ENCODE measurements at regions not wholly inside any gene's neighbourhood (a gene's known extent, or its start where the extent isn't known, plus 50 kb on each side); places are given as distances from the start of the nearest gene placed in this dataset.

GRCh38 chrX:114134465-114134864 is 449.4 kb upstream of the HTR2C start (continued):
- TF ChIP-seq TSHZ2 (CRISPR knock-in tag; IDR thresholded peaks at IDR 0.05) (no peak), OSR1 (CRISPR knock-in tag; IDR thresholded peaks at IDR 0.05) (no peak)

GRCh38 chrX:114127411-114128025 is 456.4 kb upstream of the HTR2C start:
- ATAC-seq: no peak
- TF ChIP-seq OSR1 (CRISPR knock-in tag; IDR thresholded peaks at IDR 0.05) (no peak), SNAI2 (CRISPR knock-in tag; IDR thresholded peaks at IDR 0.05) (no peak), TOX (CRISPR knock-in tag; IDR thresholded peaks at IDR 0.05; ENCODE audit: borderline replicate concordance) (no peak), ZNF8 (CRISPR knock-in tag; IDR thresholded peaks at IDR 0.05) (no peak), ESRRG (CRISPR knock-in tag; IDR thresholded peaks at IDR 0.05) (no peak), ZFP30 (CRISPR knock-in tag; IDR thresholded peaks at IDR 0.05) (no peak), PATZ1 (CRISPR knock-in tag; IDR thresholded peaks at IDR 0.05; ENCODE audit: borderline replicate concordance) (no peak), CSRNP3 (CRISPR knock-in tag; IDR thresholded peaks at IDR 0.05) (no peak), TCF4 (CRISPR knock-in tag; IDR thresholded peaks at IDR 0.05; ENCODE audit: borderline replicate concordance) (no peak), ZNF70 (CRISPR knock-in tag; IDR thresholded peaks at IDR 0.05) (no peak), ISL1 (CRISPR knock-in tag; IDR thresholded peaks at IDR 0.05) (no peak), PPARA (CRISPR knock-in tag; IDR thresholded peaks at IDR 0.05; ENCODE audit: borderline replicate concordance) (no peak), RARB (CRISPR knock-in tag; IDR thresholded peaks at IDR 0.05) (no peak)

GRCh38 chrX:114127005-114127404 is 456.9 kb upstream of the HTR2C start:
- no peak for TF ChIP-seq TOX (CRISPR knock-in tag; IDR thresholded peaks at IDR 0.05; ENCODE audit: borderline replicate concordance)
- TF ChIP-seq ZFP30 (CRISPR knock-in tag; IDR thresholded peaks at IDR 0.05): no peak
- no peak for TF ChIP-seq ZFP3 (CRISPR knock-in tag; IDR thresholded peaks at IDR 0.05)
- TF ChIP-seq ZNF8 (CRISPR knock-in tag; IDR thresholded peaks at IDR 0.05): no peak
- TF ChIP-seq ISL1 (CRISPR knock-in tag; IDR thresholded peaks at IDR 0.05): no peak
- no peak for TF ChIP-seq TCF4 (CRISPR knock-in tag; IDR thresholded peaks at IDR 0.05; ENCODE audit: borderline replicate concordance)
- no peak for TF ChIP-seq RARB (CRISPR knock-in tag; IDR thresholded peaks at IDR 0.05)
- no peak for TF ChIP-seq PPARA (CRISPR knock-in tag; IDR thresholded peaks at IDR 0.05; ENCODE audit: borderline replicate concordance)
- TF ChIP-seq TSHZ2 (CRISPR knock-in tag; IDR thresholded peaks at IDR 0.05): no peak
- TF ChIP-seq CSDC2 (CRISPR knock-in tag; IDR thresholded peaks at IDR 0.05): no peak
- TF ChIP-seq ESRRG (CRISPR knock-in tag; IDR thresholded peaks at IDR 0.05): no peak
- no peak for TF ChIP-seq CSRNP3 (CRISPR knock-in tag; IDR thresholded peaks at IDR 0.05)
- no peak for ATAC-seq

Data from SK-N-SH treated with all-trans-retinoic acid at 6 μM for 48 hours (cell line).